ENCODE measurements at regions not wholly inside any gene's neighbourhood (a gene's known extent, or its start where the extent isn't known, plus 50 kb on each side); places are given as distances from the start of the nearest gene placed in this dataset.

DNA sequence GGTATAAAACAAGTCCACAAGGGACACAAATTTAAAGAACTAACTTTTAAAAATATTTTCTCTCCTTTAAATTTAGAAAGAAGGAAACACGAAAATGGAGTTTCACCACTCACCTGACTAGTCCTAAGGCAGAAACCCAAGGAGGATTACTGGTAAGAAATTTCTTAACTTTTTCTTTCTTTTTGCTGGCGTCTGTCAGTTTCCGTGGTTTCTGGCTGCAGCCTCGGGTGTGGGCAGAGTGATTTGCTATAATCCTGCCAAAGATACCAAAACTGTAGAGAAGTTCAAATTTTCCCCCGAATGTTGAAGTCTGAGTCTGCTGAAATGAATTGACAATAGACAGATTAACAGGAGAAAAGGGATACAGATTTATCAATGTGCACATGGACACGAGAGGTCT is 843.6 kb upstream of the ALCAM start:
- Histone ChIP-seq H3K27me3 (ENCODE audit: control insufficient read depth in 1 of 2, insufficient read depth in 2 of 2, low read length in 2 of 2) (no peaks in the 10 kb centered on the region), H3K9ac (ENCODE audit: low read depth in 1 of 2, low read length in 2 of 2) (no peak overlapping the region), H3K4me1 (ENCODE audit: control insufficient read depth in 1 of 2, insufficient read depth in 2 of 2, low read length in 2 of 2) (no peaks in the 10 kb centered on the region), H3K36me3 (ENCODE audit: control insufficient read depth in 1 of 2, insufficient read depth in 2 of 2, low read length in 2 of 2) (no peaks in the 10 kb centered on the region), H3K4me3 (ENCODE audit: low read depth in 1 of 2, low read length in 2 of 2) (no peak overlapping the region), H3K27ac (ENCODE audit: low read depth, low read length) (no peak overlapping the region), H3K9me3 (ENCODE audit: control insufficient read depth in 1 of 2, low read length in 2 of 2) (no peaks in the 10 kb centered on the region)

DNA sequence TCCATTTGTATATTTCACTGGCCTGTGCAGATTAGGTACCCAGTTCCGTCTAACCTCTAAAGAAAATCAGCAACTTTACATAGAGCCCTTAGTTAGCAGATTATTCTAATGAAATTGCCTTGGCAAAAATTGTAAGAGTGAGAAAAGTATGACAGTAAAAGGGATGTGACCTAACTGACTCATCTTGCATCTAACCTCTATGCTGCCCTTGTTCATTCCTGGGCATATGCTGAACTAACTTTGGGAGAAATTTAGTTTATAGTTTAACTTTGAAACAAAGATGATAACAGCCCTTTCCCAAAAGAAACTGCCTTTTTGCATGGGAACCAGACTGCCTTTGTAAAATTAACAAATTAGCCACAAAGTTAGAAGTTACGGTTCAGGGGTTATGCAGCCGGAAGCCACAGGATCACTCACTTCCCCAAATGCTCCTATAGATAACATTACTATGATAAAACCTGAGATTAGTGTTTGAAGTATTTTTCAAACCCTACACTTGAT is 839.8 kb upstream of the ALCAM start:
- no peak overlapping the region for H3K4me3 ChIP-seq (ENCODE audit: low read depth in 1 of 2, low read length in 2 of 2)
- no peaks in the 10 kb centered on the region for H3K27me3 ChIP-seq (ENCODE audit: control insufficient read depth in 1 of 2, insufficient read depth in 2 of 2, low read length in 2 of 2)
- no peaks in the 10 kb centered on the region for H3K4me1 ChIP-seq (ENCODE audit: control insufficient read depth in 1 of 2, insufficient read depth in 2 of 2, low read length in 2 of 2)
- no peaks in the 10 kb centered on the region for H3K9me3 ChIP-seq (ENCODE audit: control insufficient read depth in 1 of 2, low read length in 2 of 2)
- no peaks in the 10 kb centered on the region for H3K36me3 ChIP-seq (ENCODE audit: control insufficient read depth in 1 of 2, insufficient read depth in 2 of 2, low read length in 2 of 2)
- H3K9ac ChIP-seq (ENCODE audit: low read depth in 1 of 2, low read length in 2 of 2): no peak overlapping the region
- no peak overlapping the region for H3K27ac ChIP-seq (ENCODE audit: low read depth, low read length)

DNA sequence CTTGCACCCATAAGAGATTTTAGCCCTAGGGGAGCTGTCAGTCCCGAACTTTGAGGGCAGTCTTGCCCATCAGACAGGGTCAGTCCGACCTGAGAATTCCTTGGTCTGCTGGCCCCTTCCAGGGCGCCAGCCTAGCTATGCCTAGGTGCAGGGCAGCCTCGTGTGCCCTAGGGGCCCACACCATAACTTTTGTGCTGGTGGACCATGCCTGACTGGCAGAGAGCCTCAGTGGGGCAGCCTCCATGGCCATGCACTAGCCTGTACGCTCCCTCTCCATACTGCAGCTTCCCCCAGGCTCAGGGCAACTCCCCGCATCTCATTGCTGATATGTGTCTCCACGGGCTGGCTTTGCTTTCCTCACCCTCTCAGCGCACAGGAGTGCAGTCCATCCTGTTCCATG is 835.8 kb upstream of the ALCAM start:
- Histone ChIP-seq H3K9ac (ENCODE audit: low read depth in 1 of 2, low read length in 2 of 2) (no peak overlapping the region), H3K27me3 (ENCODE audit: control insufficient read depth in 1 of 2, insufficient read depth in 2 of 2, low read length in 2 of 2) (no peaks in the 10 kb centered on the region), H3K27ac (ENCODE audit: low read depth, low read length) (no peak overlapping the region), H3K4me1 (ENCODE audit: control insufficient read depth in 1 of 2, insufficient read depth in 2 of 2, low read length in 2 of 2) (no peaks in the 10 kb centered on the region), H3K36me3 (ENCODE audit: control insufficient read depth in 1 of 2, insufficient read depth in 2 of 2, low read length in 2 of 2) (no peaks in the 10 kb centered on the region), H3K4me3 (ENCODE audit: low read depth in 1 of 2, low read length in 2 of 2) (no peak overlapping the region), H3K9me3 (ENCODE audit: control insufficient read depth in 1 of 2, low read length in 2 of 2) (no peaks in the 10 kb centered on the region)

DNA sequence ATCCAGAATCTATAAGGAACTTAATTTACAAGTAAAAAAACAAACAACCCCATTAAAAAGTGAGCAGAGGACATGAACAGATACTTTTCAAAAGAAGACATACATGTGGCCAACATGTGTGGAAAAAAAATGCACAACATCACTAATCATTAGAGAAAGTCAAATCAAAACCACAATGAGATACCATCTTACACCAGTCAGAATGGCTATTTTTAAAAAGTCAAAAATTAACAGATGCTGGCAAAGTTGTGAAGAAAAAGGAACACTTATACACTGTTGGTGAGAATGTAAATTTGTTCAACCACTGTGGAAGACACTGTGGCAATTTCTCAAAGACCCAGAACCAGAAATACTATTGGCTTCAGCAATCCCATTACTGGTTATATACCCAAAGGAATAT is 830.0 kb upstream of the ALCAM start:
- Histone ChIP-seq H3K27ac (ENCODE audit: low read depth, low read length) (no peak overlapping the region), H3K36me3 (ENCODE audit: control insufficient read depth in 1 of 2, insufficient read depth in 2 of 2, low read length in 2 of 2) (no peaks in the 10 kb centered on the region), H3K4me1 (ENCODE audit: control insufficient read depth in 1 of 2, insufficient read depth in 2 of 2, low read length in 2 of 2) (no peaks in the 10 kb centered on the region)

DNA sequence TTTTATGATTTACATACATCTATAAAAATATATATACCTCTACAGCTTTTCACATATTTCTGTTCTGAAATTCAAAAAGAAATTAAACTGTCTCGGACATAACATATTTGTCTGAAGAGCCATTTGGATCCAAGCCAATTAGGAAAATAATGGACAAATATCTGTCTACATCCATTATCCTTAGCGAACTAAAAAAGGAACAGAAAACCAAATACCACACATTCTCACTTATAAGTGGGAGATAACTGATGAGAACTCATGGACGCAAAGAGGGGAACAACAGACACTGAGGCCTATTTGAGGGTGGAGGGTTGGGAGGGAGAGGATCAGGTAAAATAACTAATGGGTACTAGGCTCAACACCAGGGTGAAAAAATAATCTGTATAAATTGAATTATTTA is 829.4 kb upstream of the ALCAM start:
- no peaks in the 10 kb centered on the region for H3K4me1 ChIP-seq (ENCODE audit: control insufficient read depth in 1 of 2, insufficient read depth in 2 of 2, low read length in 2 of 2)
- no peak overlapping the region for H3K27ac ChIP-seq (ENCODE audit: low read depth, low read length)
- no peaks in the 10 kb centered on the region for H3K36me3 ChIP-seq (ENCODE audit: control insufficient read depth in 1 of 2, insufficient read depth in 2 of 2, low read length in 2 of 2)
- H3K9ac ChIP-seq (ENCODE audit: low read depth in 1 of 2, low read length in 2 of 2): no peak overlapping the region
- H3K9me3 ChIP-seq (ENCODE audit: control insufficient read depth in 1 of 2, low read length in 2 of 2): no peaks in the 10 kb centered on the region
- H3K4me3 ChIP-seq (ENCODE audit: low read depth in 1 of 2, low read length in 2 of 2): no peak overlapping the region
- no peaks in the 10 kb centered on the region for H3K27me3 ChIP-seq (ENCODE audit: control insufficient read depth in 1 of 2, insufficient read depth in 2 of 2, low read length in 2 of 2)

More for the DNA sequence above, 830.0 kb upstream of the ALCAM start:
- Histone ChIP-seq H3K9me3 (ENCODE audit: control insufficient read depth in 1 of 2, low read length in 2 of 2) (no peaks in the 10 kb centered on the region), H3K27me3 (ENCODE audit: control insufficient read depth in 1 of 2, insufficient read depth in 2 of 2, low read length in 2 of 2) (no peaks in the 10 kb centered on the region), H3K4me3 (ENCODE audit: low read depth in 1 of 2, low read length in 2 of 2) (no peak overlapping the region), H3K9ac (ENCODE audit: low read depth in 1 of 2, low read length in 2 of 2) (no peak overlapping the region)

DNA sequence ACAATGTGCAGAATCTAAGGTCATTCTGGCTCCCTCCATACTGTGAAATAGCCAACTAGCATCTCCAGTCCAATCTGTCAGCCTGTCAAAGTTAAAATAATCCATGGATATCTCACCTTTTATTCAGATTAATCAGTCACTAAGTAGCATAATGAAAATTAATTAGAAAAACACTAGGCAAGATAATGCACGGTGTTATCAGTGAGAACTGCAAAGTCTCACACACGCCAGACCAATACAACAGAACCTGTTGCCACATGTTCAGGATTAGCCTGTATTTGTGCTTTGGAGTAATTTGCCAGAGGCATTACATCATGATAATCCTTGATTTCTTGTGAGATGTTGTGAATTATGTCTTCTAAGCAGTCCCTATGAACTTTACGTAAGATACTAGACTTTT is 820.4 kb upstream of the ALCAM start:
- Histone ChIP-seq H3K9me3 (ENCODE audit: control insufficient read depth in 1 of 2, low read length in 2 of 2) (no peaks in the 10 kb centered on the region), H3K36me3 (ENCODE audit: control insufficient read depth in 1 of 2, insufficient read depth in 2 of 2, low read length in 2 of 2) (no peaks in the 10 kb centered on the region), H3K4me3 (ENCODE audit: low read depth in 1 of 2, low read length in 2 of 2) (no peak overlapping the region), H3K4me1 (ENCODE audit: control insufficient read depth in 1 of 2, insufficient read depth in 2 of 2, low read length in 2 of 2) (no peaks in the 10 kb centered on the region), H3K27ac (ENCODE audit: low read depth, low read length) (no peak overlapping the region), H3K9ac (ENCODE audit: low read depth in 1 of 2, low read length in 2 of 2) (no peak overlapping the region), H3K27me3 (ENCODE audit: control insufficient read depth in 1 of 2, insufficient read depth in 2 of 2, low read length in 2 of 2) (no peaks in the 10 kb centered on the region)

DNA sequence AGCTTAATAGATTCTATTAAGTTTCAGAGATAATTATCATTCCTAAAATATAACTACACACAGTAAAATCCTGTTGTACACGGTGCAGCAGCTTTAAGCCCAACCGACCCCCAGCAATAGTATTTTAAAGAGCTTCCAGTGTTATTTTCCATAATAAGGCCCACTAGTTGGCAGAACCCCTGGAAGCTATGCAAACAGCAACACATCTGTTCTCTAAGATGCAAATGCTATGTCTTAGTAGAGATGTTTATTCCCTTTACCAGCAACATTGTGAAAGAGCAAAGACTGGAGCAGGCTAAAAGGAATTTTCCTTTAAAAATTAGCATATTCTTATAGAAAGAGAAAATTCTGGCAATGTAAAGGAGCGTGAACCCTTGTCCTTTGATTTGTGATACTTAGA is 819.7 kb upstream of the ALCAM start:
- H3K27ac ChIP-seq (ENCODE audit: low read depth, low read length): no peak overlapping the region
- no peaks in the 10 kb centered on the region for H3K36me3 ChIP-seq (ENCODE audit: control insufficient read depth in 1 of 2, insufficient read depth in 2 of 2, low read length in 2 of 2)
- no peaks in the 10 kb centered on the region for H3K27me3 ChIP-seq (ENCODE audit: control insufficient read depth in 1 of 2, insufficient read depth in 2 of 2, low read length in 2 of 2)
- no peaks in the 10 kb centered on the region for H3K9me3 ChIP-seq (ENCODE audit: control insufficient read depth in 1 of 2, low read length in 2 of 2)
- H3K4me3 ChIP-seq (ENCODE audit: low read depth in 1 of 2, low read length in 2 of 2): no peak overlapping the region
- no peak overlapping the region for H3K9ac ChIP-seq (ENCODE audit: low read depth in 1 of 2, low read length in 2 of 2)
- H3K4me1 ChIP-seq (ENCODE audit: control insufficient read depth in 1 of 2, insufficient read depth in 2 of 2, low read length in 2 of 2): no peaks in the 10 kb centered on the region

DNA sequence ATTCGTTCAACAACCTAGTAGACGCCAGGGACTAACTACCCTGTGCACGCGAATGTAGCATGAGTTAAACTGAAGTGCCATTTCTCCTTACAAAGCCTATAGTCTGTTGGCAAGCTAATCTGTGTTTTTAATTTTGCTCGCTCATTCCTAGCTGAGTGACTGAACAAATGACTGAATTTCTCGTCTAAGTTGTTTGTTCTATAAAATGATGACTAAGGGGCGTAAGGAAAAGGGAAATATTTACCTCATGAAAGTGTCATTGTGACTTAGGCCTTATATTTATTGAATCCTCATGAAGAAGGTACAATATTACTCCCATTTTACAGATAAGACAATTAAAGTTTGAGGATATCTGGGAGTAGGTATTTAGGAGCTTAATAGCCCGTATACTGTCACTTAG is 818.3 kb upstream of the ALCAM start:
- H3K36me3 ChIP-seq (ENCODE audit: control insufficient read depth in 1 of 2, insufficient read depth in 2 of 2, low read length in 2 of 2): no peaks in the 10 kb centered on the region
- H3K27me3 ChIP-seq (ENCODE audit: control insufficient read depth in 1 of 2, insufficient read depth in 2 of 2, low read length in 2 of 2): no peaks in the 10 kb centered on the region
- H3K9me3 ChIP-seq (ENCODE audit: control insufficient read depth in 1 of 2, low read length in 2 of 2): no peaks in the 10 kb centered on the region
- H3K4me1 ChIP-seq (ENCODE audit: control insufficient read depth in 1 of 2, insufficient read depth in 2 of 2, low read length in 2 of 2): no peaks in the 10 kb centered on the region
- H3K27ac ChIP-seq (ENCODE audit: low read depth, low read length): no peak overlapping the region
- no peak overlapping the region for H3K4me3 ChIP-seq (ENCODE audit: low read depth in 1 of 2, low read length in 2 of 2)
- H3K9ac ChIP-seq (ENCODE audit: low read depth in 1 of 2, low read length in 2 of 2): no peak overlapping the region

DNA sequence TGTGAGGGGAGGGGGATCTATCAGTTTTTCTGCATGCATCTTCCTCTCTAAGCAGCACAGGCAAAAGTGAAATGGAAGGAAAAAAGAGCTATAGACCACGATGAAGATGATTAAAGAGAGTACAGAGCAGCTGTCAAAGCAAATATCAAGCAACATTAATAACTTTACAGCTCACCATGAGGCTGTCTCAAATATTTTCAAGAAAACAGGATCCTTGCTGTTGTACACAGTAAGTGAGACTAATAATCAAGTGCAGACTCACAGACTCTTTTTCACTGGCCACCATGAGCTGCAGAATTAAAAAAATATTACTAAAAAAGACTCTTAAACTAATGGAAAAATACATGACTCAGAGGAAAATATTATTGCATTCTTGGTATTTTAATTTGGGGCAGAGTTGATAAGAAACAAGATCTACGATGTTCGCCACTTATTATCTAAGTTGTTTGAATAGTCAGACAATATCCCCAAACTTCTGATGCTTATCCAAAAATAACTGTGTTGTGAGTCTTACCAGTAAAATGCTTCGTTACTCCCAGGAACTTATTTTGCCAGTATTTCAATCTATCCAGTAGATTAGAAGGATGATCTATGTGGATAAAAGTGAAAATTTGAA is 817.5 kb upstream of the ALCAM start:
- no peaks in the 10 kb centered on the region for H3K27me3 ChIP-seq (ENCODE audit: control insufficient read depth in 1 of 2, insufficient read depth in 2 of 2, low read length in 2 of 2)
- H3K4me1 ChIP-seq (ENCODE audit: control insufficient read depth in 1 of 2, insufficient read depth in 2 of 2, low read length in 2 of 2): no peaks in the 10 kb centered on the region
- no peak overlapping the region for H3K9ac ChIP-seq (ENCODE audit: low read depth in 1 of 2, low read length in 2 of 2)
- no peak overlapping the region for H3K4me3 ChIP-seq (ENCODE audit: low read depth in 1 of 2, low read length in 2 of 2)
- H3K9me3 ChIP-seq (ENCODE audit: control insufficient read depth in 1 of 2, low read length in 2 of 2): no peaks in the 10 kb centered on the region
- no peak overlapping the region for H3K27ac ChIP-seq (ENCODE audit: low read depth, low read length)
- no peaks in the 10 kb centered on the region for H3K36me3 ChIP-seq (ENCODE audit: control insufficient read depth in 1 of 2, insufficient read depth in 2 of 2, low read length in 2 of 2)

DNA sequence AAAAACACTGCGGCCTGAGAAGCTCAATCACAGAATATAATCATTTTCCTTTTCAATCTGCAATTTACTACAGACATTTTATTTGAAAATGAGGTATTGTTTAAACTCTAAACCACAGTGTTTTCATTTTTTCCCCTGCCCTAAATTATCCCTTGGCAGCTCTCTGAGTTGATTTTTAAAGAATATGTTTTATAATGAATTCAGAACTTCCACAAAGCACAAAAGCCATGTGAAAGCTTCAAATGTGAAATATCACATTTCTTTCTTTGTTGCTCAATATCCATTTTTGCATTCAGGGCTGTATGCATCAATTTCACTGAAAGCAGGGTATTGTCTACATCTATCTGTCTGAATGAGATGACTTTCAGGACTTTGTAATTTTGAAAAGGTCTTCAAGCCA is 813.6 kb upstream of the ALCAM start:
- H3K9me3 ChIP-seq (ENCODE audit: control insufficient read depth in 1 of 2, low read length in 2 of 2): no peaks in the 10 kb centered on the region
- H3K36me3 ChIP-seq (ENCODE audit: control insufficient read depth in 1 of 2, insufficient read depth in 2 of 2, low read length in 2 of 2): no peaks in the 10 kb centered on the region
- no peaks in the 10 kb centered on the region for H3K27me3 ChIP-seq (ENCODE audit: control insufficient read depth in 1 of 2, insufficient read depth in 2 of 2, low read length in 2 of 2)
- H3K4me1 ChIP-seq (ENCODE audit: control insufficient read depth in 1 of 2, insufficient read depth in 2 of 2, low read length in 2 of 2): no peaks in the 10 kb centered on the region
- H3K27ac ChIP-seq (ENCODE audit: low read depth, low read length): no peak overlapping the region
- no peak overlapping the region for H3K4me3 ChIP-seq (ENCODE audit: low read depth in 1 of 2, low read length in 2 of 2)
- no peak overlapping the region for H3K9ac ChIP-seq (ENCODE audit: low read depth in 1 of 2, low read length in 2 of 2)

DNA sequence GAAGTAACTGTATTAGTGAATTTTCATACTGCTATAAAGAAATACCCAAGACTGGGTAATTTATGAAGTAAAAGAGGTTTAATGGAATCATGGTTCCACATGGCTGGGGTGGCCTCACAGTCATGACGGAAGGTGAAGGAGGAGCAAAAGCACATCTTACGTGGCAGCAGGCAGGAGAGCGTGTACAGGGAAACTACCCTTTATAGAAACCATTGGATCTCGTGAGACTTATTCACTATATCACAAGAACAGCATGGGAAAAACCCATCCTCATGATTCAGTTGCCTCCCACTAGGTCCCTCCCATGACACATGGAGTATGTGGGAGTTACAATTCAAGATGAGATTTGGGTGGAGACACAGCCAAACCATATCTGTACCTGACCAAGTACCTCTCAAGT is 812.3 kb upstream of the ALCAM start:
- H3K4me1 ChIP-seq (ENCODE audit: control insufficient read depth in 1 of 2, insufficient read depth in 2 of 2, low read length in 2 of 2): no peaks in the 10 kb centered on the region
- no peak overlapping the region for H3K4me3 ChIP-seq (ENCODE audit: low read depth in 1 of 2, low read length in 2 of 2)
- no peaks in the 10 kb centered on the region for H3K36me3 ChIP-seq (ENCODE audit: control insufficient read depth in 1 of 2, insufficient read depth in 2 of 2, low read length in 2 of 2)
- H3K27ac ChIP-seq (ENCODE audit: low read depth, low read length): no peak overlapping the region
- H3K9me3 ChIP-seq (ENCODE audit: control insufficient read depth in 1 of 2, low read length in 2 of 2): no peaks in the 10 kb centered on the region
- no peaks in the 10 kb centered on the region for H3K27me3 ChIP-seq (ENCODE audit: control insufficient read depth in 1 of 2, insufficient read depth in 2 of 2, low read length in 2 of 2)
- no peak overlapping the region for H3K9ac ChIP-seq (ENCODE audit: low read depth in 1 of 2, low read length in 2 of 2)
